ENCODE measurements at regions not wholly inside any gene's neighbourhood (a gene's known extent, or its start where the extent isn't known, plus 50 kb on each side); places are given as distances from the start of the nearest gene placed in this dataset.
A peak's percentile ranks its signal among the peaks of the same experiment; 100 is the strongest.

DNA sequence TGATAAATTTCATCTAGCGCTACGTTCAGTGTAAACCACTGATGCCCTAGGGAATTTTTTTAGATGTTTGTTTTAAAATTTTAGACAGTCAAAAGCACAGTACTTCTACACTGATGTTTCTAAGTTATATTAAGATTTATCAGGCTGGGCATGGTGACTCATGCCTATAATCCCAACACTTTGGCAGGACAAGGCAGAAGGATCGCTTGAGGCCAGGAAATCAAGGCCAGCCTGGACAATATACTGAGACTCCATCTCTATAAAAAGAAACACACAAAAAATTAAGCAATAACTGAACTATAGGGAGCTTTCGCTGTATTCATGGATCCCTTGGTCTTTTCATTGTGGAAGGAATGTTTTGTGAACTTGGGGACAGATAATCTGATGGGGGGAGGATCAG, 50.6 kb upstream of the MAPRE2 start:
- peaks cover 4% of the 10 kb centered on the region for H3K36me3 Mint-ChIP-seq (ENCODE audit: unreplicated experiment)
- H3K4me1 Mint-ChIP-seq (ENCODE audit: unreplicated experiment), result peaks cover 41% of the 10 kb centered on the region
- TF ChIP-seq, protein P1, sequence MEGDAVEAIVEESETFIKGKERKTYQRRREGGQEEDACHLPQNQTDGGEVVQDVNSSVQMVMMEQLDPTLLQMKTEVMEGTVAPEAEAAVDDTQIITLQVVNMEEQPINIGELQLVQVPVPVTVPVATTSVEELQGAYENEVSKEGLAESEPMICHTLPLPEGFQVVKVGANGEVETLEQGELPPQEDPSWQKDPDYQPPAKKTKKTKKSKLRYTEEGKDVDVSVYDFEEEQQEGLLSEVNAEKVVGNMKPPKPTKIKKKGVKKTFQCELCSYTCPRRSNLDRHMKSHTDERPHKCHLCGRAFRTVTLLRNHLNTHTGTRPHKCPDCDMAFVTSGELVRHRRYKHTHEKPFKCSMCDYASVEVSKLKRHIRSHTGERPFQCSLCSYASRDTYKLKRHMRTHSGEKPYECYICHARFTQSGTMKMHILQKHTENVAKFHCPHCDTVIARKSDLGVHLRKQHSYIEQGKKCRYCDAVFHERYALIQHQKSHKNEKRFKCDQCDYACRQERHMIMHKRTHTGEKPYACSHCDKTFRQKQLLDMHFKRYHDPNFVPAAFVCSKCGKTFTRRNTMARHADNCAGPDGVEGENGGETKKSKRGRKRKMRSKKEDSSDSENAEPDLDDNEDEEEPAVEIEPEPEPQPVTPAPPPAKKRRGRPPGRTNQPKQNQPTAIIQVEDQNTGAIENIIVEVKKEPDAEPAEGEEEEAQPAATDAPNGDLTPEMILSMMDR (IDR thresholded peaks at IDR 0.05), result no peak
- peak overlapping the region; percentile 74 for H3K27ac Mint-ChIP-seq (ENCODE audit: unreplicated experiment)
- no peak overlapping the region for H3K4me3 Mint-ChIP-seq (ENCODE audit: unreplicated experiment)
- no peaks in the 10 kb centered on the region for H3K9me3 Mint-ChIP-seq (ENCODE audit: unreplicated experiment)
- no peaks in the 10 kb centered on the region for H3K27me3 Mint-ChIP-seq (ENCODE audit: unreplicated experiment)
- no peak for DNase-seq (ENCODE audit: extremely low spot score, unreplicated experiment)

DNA sequence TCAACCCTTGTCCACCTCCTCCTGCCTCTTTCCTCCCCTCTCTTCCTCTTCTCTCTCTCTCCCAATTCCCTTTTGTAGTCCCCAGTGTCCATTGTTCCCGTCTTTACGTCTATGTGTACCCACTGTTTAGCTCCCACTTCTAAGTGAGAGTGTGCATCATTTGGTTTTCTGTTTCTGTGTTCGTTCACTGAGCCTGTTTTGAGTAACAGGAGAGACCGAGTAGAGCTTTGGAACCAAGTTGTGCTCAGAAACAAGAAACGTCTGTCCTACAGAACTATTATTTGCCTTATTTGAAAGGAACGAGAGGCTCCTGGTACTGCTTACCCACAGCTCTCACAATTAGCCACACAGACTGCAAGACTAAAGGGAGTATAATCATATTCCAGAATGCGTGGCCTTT, 50.1 kb upstream of the MAPRE2 start:
- Mint-ChIP-seq H3K27me3 (ENCODE audit: unreplicated experiment) (no peaks in the 10 kb centered on the region), H3K4me3 (ENCODE audit: unreplicated experiment) (no peak overlapping the region), H3K4me1 (ENCODE audit: unreplicated experiment) (peaks cover 41% of the 10 kb centered on the region), H3K9me3 (ENCODE audit: unreplicated experiment) (no peaks in the 10 kb centered on the region), H3K27ac (ENCODE audit: unreplicated experiment) (peak overlapping the region; percentile 74), H3K36me3 (ENCODE audit: unreplicated experiment) (peaks cover 4% of the 10 kb centered on the region)
- TF ChIP-seq, protein P1 (IDR thresholded peaks at IDR 0.05), result no peak
- DNase-seq (ENCODE audit: extremely low spot score, unreplicated experiment), result no peak

Measured in osteocyte (in vitro differentiated cells).